ENCODE measurements at regions not wholly inside any gene's neighbourhood (a gene's known extent, or its start where the extent isn't known, plus 50 kb on each side); places are given as distances from the start of the nearest gene placed in this dataset.
A peak's percentile ranks its signal among the peaks of the same experiment; 100 is the strongest.

DNA sequence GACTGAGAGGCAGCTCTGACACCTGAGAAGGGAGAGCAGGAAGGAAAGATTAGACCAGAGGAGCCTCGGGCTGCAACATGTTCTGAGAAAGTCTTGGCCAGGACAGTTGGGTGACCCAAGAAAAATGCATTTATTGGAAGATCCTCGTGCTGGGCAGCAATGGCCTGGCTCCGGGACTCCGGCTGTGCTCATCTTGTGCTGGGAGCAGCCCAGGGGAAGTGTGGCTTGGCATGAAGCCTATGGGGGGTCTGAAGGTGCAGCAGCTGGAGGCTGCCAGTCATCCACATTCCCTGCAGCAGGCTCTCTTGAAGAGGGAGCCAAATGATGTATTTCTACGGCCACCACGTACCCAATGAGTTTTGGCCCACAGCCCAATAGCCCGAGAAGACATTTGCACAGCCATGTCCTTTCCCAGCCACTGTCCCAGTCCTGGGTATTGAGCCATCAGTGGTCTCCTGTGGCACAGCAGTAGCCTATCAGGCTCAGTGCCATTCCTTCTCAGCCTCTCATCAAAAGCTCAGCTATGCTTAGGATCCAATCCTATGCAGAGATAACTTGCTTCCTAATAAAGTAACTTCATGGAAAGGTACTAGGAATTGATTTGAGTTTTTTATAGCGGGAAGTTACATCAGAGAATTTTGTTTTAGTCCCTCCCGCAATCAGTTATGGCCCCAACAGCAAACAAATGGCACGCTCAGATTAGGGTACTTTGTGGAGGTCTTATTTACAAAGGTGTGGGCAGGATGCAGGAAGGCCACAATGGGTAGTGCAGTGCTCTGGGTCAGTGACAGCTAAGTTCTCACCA, 76.0 kb upstream of the MEDAG start:
- Histone ChIP-seq H3K9ac (no peak overlapping the region), H3K79me2 (ENCODE audit: insufficient read depth) (no peaks in the 10 kb centered on the region), H3K9me2 (no peaks in the 10 kb centered on the region), H3K27me3 (ENCODE audit: insufficient read depth) (no peaks in the 10 kb centered on the region), H3F3A (replicated peaks; ENCODE audit: insufficient read depth) (peaks cover 8% of the 10 kb centered on the region), H3K4me3 (ENCODE audit: low read depth in 2 of 2, low read length in 1 of 2) (no peak overlapping the region), H4K20me1 (ENCODE audit: insufficient read depth) (no peaks in the 10 kb centered on the region), H3K36me3 (replicated peaks in 1 of 2; ENCODE audit: control insufficient read depth in 1 of 2, insufficient read depth in 2 of 2, low read length in 1 of 2) (no peaks in the 10 kb centered on the region), H3K9me3 (no peaks in the 10 kb centered on the region), H3K27ac (ENCODE audit: low read depth in 2 of 2, low read length in 1 of 2) (peak overlapping the region in 1 of 2 experiments; percentile 52; a peak in 2 of 4 replicates), H3K4me1 (ENCODE audit: control insufficient read depth in 1 of 2, insufficient read depth in 2 of 2, low read depth in 1 of 2, low read length in 1 of 2) (peaks cover 11 to 17% of the 10 kb centered on the region in 2 experiments; a peak in 2 of 4 replicates), H3K4me2 (no peak overlapping the region), H2AFZ (ENCODE audit: low read depth) (no peak overlapping the region)
- no peak for DNase-seq
- ChIA-PET CTCF (no interaction called here), POLR2A (interaction anchor here (0.8 kb wide), 1 partner anchor 213 kb away, joined by 3 read pairs; no protein-coding TSS in a partner anchor)
- no peak for TF ChIP-seq RCOR1 (IDR thresholded peaks at IDR 0.05; ENCODE audit: low read length)
- TF ChIP-seq, protein P1, sequence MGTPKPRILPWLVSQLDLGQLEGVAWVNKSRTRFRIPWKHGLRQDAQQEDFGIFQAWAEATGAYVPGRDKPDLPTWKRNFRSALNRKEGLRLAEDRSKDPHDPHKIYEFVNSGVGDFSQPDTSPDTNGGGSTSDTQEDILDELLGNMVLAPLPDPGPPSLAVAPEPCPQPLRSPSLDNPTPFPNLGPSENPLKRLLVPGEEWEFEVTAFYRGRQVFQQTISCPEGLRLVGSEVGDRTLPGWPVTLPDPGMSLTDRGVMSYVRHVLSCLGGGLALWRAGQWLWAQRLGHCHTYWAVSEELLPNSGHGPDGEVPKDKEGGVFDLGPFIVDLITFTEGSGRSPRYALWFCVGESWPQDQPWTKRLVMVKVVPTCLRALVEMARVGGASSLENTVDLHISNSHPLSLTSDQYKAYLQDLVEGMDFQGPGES (IDR thresholded peaks at IDR 0.05; ENCODE audit: low read depth, low read length): no peak
- no peak for TF ChIP-seq RAD21 (IDR thresholded peaks at IDR 0.05; ENCODE audit: low read length)
- no peak for TF ChIP-seq SMC3 (IDR thresholded peaks at IDR 0.05; ENCODE audit: low read depth, low read length)
- TF ChIP-seq, protein P2, sequence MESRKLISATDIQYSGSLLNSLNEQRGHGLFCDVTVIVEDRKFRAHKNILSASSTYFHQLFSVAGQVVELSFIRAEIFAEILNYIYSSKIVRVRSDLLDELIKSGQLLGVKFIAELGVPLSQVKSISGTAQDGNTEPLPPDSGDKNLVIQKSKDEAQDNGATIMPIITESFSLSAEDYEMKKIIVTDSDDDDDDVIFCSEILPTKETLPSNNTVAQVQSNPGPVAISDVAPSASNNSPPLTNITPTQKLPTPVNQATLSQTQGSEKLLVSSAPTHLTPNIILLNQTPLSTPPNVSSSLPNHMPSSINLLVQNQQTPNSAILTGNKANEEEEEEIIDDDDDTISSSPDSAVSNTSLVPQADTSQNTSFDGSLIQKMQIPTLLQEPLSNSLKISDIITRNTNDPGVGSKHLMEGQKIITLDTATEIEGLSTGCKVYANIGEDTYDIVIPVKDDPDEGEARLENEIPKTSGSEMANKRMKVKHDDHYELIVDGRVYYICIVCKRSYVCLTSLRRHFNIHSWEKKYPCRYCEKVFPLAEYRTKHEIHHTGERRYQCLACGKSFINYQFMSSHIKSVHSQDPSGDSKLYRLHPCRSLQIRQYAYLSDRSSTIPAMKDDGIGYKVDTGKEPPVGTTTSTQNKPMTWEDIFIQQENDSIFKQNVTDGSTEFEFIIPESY (IDR thresholded peaks at IDR 0.05; ENCODE audit: borderline replicate concordance, low read depth): no peak
- TF ChIP-seq GABPA (IDR thresholded peaks at IDR 0.05; ENCODE audit: low read depth): no peak
- TF ChIP-seq TEAD4 (IDR thresholded peaks at IDR 0.05; ENCODE audit: borderline replicate concordance, insufficient read depth): no peak
- no peak for TF ChIP-seq YY1 (IDR thresholded peaks at IDR 0.05; ENCODE audit: low read depth)
- TF ChIP-seq NFIC (IDR thresholded peaks at IDR 0.05; ENCODE audit: borderline replicate concordance): peak; percentile 16; the same call in 1 of the 2 replicates
- WGBS (ENCODE audit: low lambda C conversion rate): 94% methylated on average over 5 of the region's 10 CpGs

DNA sequence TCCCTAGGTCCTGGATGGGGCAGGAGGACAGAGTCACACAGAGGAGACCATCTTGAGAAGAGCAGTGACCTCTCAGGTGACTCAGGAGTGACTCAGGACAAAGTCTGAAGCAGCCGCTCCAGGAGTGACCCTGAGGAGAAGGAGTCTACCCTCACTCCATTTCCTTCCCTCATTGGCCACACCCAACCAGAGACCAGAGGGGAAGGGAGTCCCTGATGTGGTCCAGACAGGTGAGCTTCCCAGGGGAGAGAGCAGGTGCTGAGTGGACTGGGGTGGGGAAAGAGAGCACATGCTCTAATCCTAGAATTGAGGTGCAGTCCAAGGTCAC, 75.5 kb upstream of the MEDAG start:
- POLR2A ChIA-PET: interaction anchor here (0.8 to 1.0 kb wide), 2 partner anchors 168 to 214 kb away, joined by 3 read pairs; no protein-coding TSS in a partner anchor
- no peaks in the 10 kb centered on the region for H3K27me3 ChIP-seq (ENCODE audit: insufficient read depth)
- H4K20me1 ChIP-seq (ENCODE audit: insufficient read depth): no peaks in the 10 kb centered on the region
- CTCF ChIA-PET: interaction anchor here (3.7 kb wide), 1 partner anchor 35 kb away, joined by 19 read pairs; no protein-coding TSS in a partner anchor
- no peaks in the 10 kb centered on the region for H3K9me2 ChIP-seq
- no peak for TF ChIP-seq YY1 (IDR thresholded peaks at IDR 0.05; ENCODE audit: low read depth)
- TF ChIP-seq GABPA (IDR thresholded peaks at IDR 0.05; ENCODE audit: low read depth): no peak
- TF ChIP-seq RFX5 (IDR thresholded peaks at IDR 0.05; ENCODE audit: low read length): no peak
- no peak for TF ChIP-seq RXRA (IDR thresholded peaks at IDR 0.05; ENCODE audit: borderline replicate concordance, low read depth)
- no peak for TF ChIP-seq JUND (IDR thresholded peaks at IDR 0.05)
- TF ChIP-seq EZH2phosphoT487 (IDR thresholded peaks at IDR 0.05; ENCODE audit: borderline replicate concordance, low read depth): no peak
- TF ChIP-seq CHD2 (IDR thresholded peaks at IDR 0.05; ENCODE audit: low read length, partially characterized antibody): no peak
- no peak for TF ChIP-seq TCF12 (IDR thresholded peaks at IDR 0.05)
- no peak for TF ChIP-seq TEAD4 (IDR thresholded peaks at IDR 0.05; ENCODE audit: borderline replicate concordance, insufficient read depth)
- TF ChIP-seq MXI1 (IDR thresholded peaks at IDR 0.05; ENCODE audit: low read depth, low read length): no peak
- TF ChIP-seq SMC3 (IDR thresholded peaks at IDR 0.05; ENCODE audit: low read depth, low read length): no peak
- TF ChIP-seq, protein P3, sequence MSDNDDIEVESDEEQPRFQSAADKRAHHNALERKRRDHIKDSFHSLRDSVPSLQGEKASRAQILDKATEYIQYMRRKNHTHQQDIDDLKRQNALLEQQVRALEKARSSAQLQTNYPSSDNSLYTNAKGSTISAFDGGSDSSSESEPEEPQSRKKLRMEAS (IDR thresholded peaks at IDR 0.05; ENCODE audit: low read depth): no peak
- TF ChIP-seq, protein P4, sequence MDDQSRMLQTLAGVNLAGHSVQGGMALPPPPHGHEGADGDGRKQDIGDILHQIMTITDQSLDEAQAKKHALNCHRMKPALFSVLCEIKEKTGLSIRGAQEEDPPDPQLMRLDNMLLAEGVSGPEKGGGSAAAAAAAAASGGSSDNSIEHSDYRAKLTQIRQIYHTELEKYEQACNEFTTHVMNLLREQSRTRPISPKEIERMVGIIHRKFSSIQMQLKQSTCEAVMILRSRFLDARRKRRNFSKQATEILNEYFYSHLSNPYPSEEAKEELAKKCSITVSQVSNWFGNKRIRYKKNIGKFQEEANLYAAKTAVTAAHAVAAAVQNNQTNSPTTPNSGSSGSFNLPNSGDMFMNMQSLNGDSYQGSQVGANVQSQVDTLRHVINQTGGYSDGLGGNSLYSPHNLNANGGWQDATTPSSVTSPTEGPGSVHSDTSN (IDR thresholded peaks at IDR 0.05): no peak
- TF ChIP-seq RAD21 (IDR thresholded peaks at IDR 0.05; ENCODE audit: low read length): no peak
- H3K4me1 ChIP-seq (ENCODE audit: control insufficient read depth in 1 of 2, insufficient read depth in 2 of 2, low read depth in 1 of 2, low read length in 1 of 2): peaks cover 11 to 17% of the 10 kb centered on the region in 2 experiments; a peak in 2 of 4 replicates
- no peak overlapping the region for H2AFZ ChIP-seq (ENCODE audit: low read depth)
- no peak overlapping the region for H3K9ac ChIP-seq
- no peaks in the 10 kb centered on the region for H3K9me3 ChIP-seq
- no peak overlapping the region for H3K4me2 ChIP-seq
- H3K4me3 ChIP-seq (ENCODE audit: low read depth in 2 of 2, low read length in 1 of 2): no peak overlapping the region
- H3F3A ChIP-seq (replicated peaks; ENCODE audit: insufficient read depth): peaks cover 8% of the 10 kb centered on the region
- DNase-seq: no peak
- no peaks in the 10 kb centered on the region for H3K79me2 ChIP-seq (ENCODE audit: insufficient read depth)
- H3K27ac ChIP-seq (ENCODE audit: low read depth in 2 of 2, low read length in 1 of 2): no peak overlapping the region
- 100% methylated on average over 1 of the region's 1 CpG for WGBS (ENCODE audit: low lambda C conversion rate)
- H3K36me3 ChIP-seq (replicated peaks in 1 of 2; ENCODE audit: control insufficient read depth in 1 of 2, insufficient read depth in 2 of 2, low read length in 1 of 2): no peaks in the 10 kb centered on the region
